T-helper 9 cell (primary cell): ENCODE measurements at regions not wholly inside any gene's neighbourhood (a gene's known extent, or its start where the extent isn't known, plus 50 kb on each side); places are given as distances from the start of the nearest gene placed in this dataset.

ENCODE experiments used
- DNase-seq: peaks from one replicate; pipeline ENCODE4 v3.0.0-alpha.2; 2020

DNA sequence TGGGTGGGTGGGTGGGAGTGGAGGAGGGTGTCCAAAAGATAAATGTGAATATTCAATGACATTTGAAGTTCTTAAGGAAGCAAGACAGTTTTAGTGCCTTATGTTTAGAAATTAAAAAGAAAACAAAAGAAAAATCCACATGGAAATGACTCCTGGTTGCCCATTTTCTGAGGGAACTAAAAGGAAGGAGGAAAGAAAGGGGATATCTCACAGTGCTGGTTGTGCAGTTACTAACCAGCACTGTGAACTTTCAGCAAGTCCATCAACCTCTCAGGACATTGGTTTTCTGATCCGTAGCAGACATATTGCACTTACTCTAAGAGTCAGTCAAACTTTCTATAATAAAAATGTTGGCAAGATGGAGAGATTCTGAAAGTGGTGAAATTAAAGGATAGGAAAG lies 431.0 kb upstream of the CLINT1 start:
- no peak for DNase-seq

DNA sequence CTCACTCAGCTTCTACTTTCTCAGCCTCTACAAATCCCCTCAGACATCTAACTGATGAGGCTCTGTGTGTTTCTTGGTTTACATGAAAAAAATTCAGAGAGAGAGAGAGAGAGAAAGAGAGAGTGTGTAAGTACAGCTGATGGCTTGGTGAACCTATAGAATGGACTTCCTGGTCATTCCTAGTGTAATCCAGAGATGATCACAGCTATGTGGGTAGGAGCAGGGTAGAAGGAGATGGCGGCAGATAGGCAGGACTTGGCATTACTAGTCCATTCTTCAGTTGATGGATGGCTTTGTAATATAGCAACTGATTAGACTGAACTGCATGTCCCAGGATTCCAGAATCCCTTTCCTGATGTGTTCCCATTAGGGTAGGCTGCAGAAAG lies 429.3 kb upstream of the CLINT1 start:
- no peak for DNase-seq

GRCh38 chr5:158287643-158288271 lies 428.8 kb upstream of the CLINT1 start:
- no peak for DNase-seq

GRCh38 chr5:158286827-158287226 lies 427.9 kb upstream of the CLINT1 start:
- no peak for DNase-seq

DNA sequence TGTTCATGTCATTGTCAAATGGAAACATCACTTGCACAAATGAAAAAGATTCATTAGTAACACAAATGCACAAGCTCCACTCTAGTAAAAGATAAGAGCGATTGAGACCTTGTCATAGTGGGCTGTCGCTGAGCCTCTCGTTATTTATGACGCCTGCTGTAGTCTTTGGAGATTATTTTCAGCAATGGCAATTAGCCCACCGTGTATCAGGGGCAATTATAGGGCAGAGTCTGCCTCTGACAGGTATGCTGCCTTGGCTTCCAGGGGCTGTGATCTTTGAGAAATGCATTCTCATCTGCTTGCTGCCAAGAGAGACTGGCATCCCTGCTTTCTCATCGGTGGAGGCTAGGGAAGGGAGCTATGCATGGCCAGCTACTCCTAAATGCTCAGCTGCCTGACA lies 426.8 kb upstream of the CLINT1 start:
- no peak for DNase-seq

- no peak for DNase-seq
Measured at GRCh38 chr5:158284242-158284641, 425.3 kb upstream of the CLINT1 start.

GRCh38 chr5:158283397-158283796 lies 424.5 kb upstream of the CLINT1 start:
- no peak for DNase-seq

- DNase-seq = no peak
Measured at GRCh38 chr5:158278216-158278925, 419.4 kb upstream of the CLINT1 start.

GRCh38 chr5:158277276-158277675 lies 418.3 kb upstream of the CLINT1 start:
- no peak for DNase-seq

GRCh38 chr5:158276692-158277091 lies 417.7 kb upstream of the CLINT1 start:
- DNase-seq = no peak

- DNase-seq = no peak
Measured at GRCh38 chr5:158275511-158275910, 416.6 kb upstream of the CLINT1 start.

GRCh38 chr5:158273035-158273434 lies 414.1 kb upstream of the CLINT1 start:
- no peak for DNase-seq

DNA sequence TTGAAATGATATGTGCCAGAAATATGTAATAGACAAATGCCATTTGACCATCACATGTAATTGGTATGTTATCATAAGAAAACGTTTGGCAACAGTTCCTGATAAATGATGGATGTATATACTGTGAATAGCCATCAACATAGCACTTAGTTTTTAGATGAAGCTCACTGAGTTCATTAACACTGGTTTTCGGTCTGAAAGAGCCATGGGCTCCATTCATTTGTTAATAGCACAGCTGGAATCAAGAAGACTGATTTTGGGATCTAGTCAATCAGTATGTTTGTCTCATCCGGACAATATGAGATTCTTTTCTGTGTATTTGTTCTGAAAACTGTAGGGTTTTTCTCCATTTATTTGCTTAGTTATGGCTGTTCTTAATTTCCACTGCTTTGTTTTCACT lies 413.5 kb upstream of the CLINT1 start:
- no peak for DNase-seq

DNA sequence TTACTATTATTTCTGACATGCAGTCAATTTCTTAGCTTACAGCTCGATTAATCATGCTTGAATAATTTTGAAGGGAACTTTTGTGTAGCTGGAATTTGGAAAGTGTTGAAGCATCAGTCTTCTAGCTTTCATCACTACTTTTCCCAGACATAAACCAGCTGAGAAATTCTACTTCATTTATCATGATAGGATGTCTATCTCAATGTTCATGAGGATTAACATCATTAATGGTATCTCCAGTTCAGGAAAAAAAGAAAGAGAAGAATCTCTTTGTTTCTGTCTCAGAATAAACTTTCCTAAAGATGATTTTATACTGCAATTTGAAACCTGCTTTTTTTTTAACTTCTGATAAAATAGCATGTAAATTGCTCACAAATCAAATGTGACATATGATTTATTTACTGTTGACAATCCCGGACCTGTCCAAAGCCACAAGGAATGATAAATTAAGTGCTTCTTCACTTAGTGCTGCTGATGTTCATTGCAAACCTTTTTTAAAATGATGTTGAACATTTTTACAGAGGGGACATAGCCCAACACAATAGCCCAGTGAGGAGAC lies 412.1 kb upstream of the CLINT1 start:
- DNase-seq = no peak

DNA sequence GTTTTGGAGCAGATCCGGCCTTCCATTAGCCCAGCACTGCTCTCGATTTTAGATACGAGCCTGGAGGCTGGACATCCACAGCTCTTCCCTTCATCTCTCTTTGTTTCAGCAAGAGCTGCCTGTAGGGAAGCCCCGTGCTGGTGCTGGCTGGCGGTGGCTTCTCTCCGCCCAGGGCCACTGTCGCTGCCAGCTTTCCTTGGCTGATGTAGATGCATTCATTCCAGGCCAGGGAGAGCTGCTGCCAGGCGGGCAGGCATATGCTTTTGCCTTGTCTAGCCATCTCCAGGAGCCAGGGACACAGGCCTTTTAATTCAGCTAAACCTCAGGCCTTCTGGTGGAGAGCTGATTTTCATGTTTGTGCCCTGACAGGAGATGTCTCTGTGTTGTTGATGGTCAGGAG lies 409.3 kb upstream of the CLINT1 start:
- no peak for DNase-seq

- no peak for DNase-seq
Measured at GRCh38 chr5:158267228-158267627, 408.3 kb upstream of the CLINT1 start.

DNA sequence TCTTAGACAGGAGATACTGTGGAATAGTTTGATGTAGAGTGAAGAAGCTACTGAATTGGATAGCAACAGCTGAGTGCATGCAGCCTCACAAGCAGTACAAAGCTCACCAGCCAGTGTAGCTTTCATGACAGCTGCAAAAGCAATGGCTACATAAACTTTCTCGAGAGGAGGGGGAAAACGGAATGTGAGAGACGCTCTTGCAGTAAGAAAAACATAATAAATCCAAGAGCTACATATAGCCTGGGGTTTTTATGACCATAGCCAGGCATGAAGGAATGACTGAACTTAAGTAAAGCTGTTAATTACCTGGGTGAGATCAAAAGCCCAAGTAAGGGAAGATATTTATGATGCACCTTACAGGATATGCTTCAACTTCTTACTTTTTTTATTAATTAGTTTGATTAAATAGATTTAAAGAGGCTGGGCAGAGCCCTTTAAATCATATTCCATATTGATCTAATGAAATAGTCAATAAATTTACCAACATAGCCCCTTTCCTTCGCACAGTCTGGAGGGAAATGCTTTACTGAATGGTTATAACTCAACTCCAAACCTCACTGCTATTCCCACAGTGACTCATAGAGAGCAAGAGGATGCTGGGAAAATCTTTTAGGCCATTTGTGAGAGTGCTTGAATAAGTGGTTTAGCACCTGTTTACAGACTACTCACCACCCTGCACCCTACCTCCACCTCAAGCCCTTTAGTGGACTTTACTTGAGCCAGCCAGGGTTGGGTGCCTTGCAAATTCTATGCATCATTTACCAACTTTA lies 407.2 kb upstream of the CLINT1 start:
- DNase-seq = no peak

- DNase-seq = no peak
Measured at GRCh38 chr5:158265346-158265745, 406.4 kb upstream of the CLINT1 start.

GRCh38 chr5:158264264-158264663 lies 405.3 kb upstream of the CLINT1 start:
- DNase-seq = no peak

- no peak for DNase-seq
Measured at GRCh38 chr5:158261674-158262367, 402.9 kb upstream of the CLINT1 start.

GRCh38 chr5:158256096-158256495 lies 397.2 kb upstream of the CLINT1 start:
- no peak for DNase-seq

GRCh38 chr5:158255609-158256008 lies 396.7 kb upstream of the CLINT1 start:
- DNase-seq = no peak

DNA sequence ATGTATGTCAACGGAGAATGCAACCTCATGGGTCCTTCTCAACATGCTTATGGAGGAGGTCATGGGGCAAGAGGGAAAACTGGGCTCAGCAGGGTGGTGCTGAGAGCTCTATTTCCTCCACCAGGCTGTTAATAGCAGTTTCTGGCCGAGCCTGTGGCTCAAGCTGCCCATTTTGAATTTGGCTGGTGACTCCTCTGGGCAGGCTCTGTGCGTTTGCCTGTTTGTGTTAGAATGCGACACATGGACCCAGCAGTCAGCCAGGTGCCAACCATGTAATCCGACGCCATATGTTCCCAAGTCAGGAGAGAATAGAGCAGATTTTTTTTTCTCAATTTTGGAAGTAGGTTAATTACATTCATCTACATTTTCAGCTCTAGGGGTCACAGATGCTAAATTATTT lies 387.7 kb upstream of the CLINT1 start:
- DNase-seq = no peak
